KMS-11 (cell line): ENCODE measurements at regions not wholly inside any gene's neighbourhood (a gene's known extent, or its start where the extent isn't known, plus 50 kb on each side); places are given as distances from the start of the nearest gene placed in this dataset.

Source experiments
- H2AFZ ChIP-seq: fragments of 200-600 bp; sonication (generic); 2 replicates; pipeline ENCODE4 v1.6.1; 2016; ENCODE audit warnings: antibody characterized with exemption, mixed run types, low read depth
- H3K27ac ChIP-seq: fragments of 200-600 bp; sonication (generic); 2 replicates; pipeline ENCODE4 v1.6.1; 2016; ENCODE audit warnings: mild to moderate bottlenecking, mixed run types
- H3K27me3 ChIP-seq: fragments of 200-600 bp; sonication (generic); 2 replicates; pipeline ENCODE4 v1.6.1; 2017; ENCODE audit warnings: mild to moderate bottlenecking, low read depth, mixed run types, moderate library complexity; ENCODE audit not compliant: insufficient read depth
- H3K36me3 ChIP-seq: fragments of 200-600 bp; sonication (generic); 2 replicates; pipeline ENCODE4 v1.6.1; 2017; ENCODE audit warnings: mild to moderate bottlenecking, mixed run types; ENCODE audit not compliant: insufficient read depth
- H3K4me1 ChIP-seq: fragments of 200-600 bp; sonication (generic); 2 replicates; pipeline ENCODE4 v1.6.1; 2016; ENCODE audit warnings: mild to moderate bottlenecking, low read depth, mixed run types; ENCODE audit not compliant: poor library complexity, severe bottlenecking
- H3K4me2 ChIP-seq: fragments of 200-600 bp; sonication (generic); 2 replicates; pipeline ENCODE4 v1.7.0; 2016; ENCODE audit warnings: mild to moderate bottlenecking, mixed run types
- H3K4me3 ChIP-seq: fragments of 200-600 bp; sonication (generic); IDR thresholded peaks from 2 replicates; pipeline ENCODE4 v1.6.1; 2017; ENCODE audit warnings: low read depth, low read length, mixed read lengths; ENCODE audit not compliant: insufficient read depth
- H3K79me2 ChIP-seq: fragments of 200-600 bp; sonication (generic); 2 replicates; pipeline ENCODE4 v1.6.1; 2016; ENCODE audit warnings: low read depth, mixed run types; ENCODE audit not compliant: insufficient read depth
- H3K9ac ChIP-seq: fragments of 200-600 bp; sonication (generic); 2 replicates; pipeline ENCODE4 v1.6.1; 2016; ENCODE audit warnings: mild to moderate bottlenecking, mixed run types
- H4K20me1 ChIP-seq: fragments of 200-600 bp; sonication (generic); 2 replicates; pipeline ENCODE4 v1.6.1; 2016; ENCODE audit warnings: mild to moderate bottlenecking, mixed run types; ENCODE audit not compliant: insufficient read depth
- TF ChIP-seq, protein P1 (sequence below): fragments of 200-600 bp; sonication (generic); conservative IDR thresholded peaks from 2 replicates; pipeline ENCODE4 v1.6.1; 2017; ENCODE audit warnings: low read depth, mild to moderate bottlenecking, antibody characterized with exemption, low read length, moderate library complexity, mixed read lengths

DNA sequence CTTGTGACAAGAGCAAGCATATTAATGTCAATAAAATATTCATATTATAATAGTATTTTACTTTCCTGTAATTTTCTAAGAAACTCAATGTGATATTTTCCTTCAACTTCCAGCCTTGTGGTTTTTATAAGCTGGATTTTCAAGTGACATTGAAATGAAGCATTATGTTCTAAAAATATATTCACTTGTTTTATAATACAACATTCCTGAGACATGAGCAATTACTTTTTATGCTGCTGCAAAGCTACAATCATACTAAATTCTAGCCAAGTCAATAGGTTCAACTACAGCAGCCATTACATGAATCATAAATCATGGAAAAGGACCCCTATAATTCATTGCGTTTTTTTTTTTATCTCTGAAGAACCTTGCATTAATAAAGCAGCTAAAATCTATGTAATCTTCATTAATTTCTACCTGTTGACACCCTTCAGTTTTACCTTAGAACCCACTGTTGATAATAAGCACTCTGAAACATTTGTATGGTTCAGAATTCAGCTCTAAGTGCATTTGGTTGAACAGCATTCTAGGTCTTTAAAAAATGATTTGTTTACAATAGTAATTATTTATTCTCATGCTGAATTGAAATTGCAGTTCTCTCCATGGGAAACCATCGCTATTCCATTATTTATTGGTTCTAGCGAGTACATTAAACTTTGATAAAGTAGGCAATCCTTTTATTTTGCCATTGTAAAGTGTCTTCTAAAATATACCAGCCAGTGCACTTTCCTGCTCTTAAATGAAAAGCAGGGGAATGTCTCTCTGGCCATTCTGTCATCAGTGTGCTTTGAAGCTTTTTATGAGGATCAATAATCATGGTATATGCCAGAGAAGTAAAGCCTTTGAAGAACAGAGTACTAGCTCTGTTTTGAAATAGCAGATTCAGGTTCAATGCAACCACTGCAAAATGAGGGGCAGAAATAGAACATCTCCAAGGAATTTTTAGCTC lies 132.6 kb downstream of the GNAT3 start:
- H3K79me2 ChIP-seq: no peaks in the 10 kb centered on the region
- no peak overlapping the region for H3K27ac ChIP-seq
- H3K27me3 ChIP-seq: no peaks in the 10 kb centered on the region
- H3K4me3 ChIP-seq: no peak overlapping the region
- H2AFZ ChIP-seq: no peak overlapping the region
- no peak overlapping the region for H3K4me2 ChIP-seq
- H3K36me3 ChIP-seq: no peaks in the 10 kb centered on the region
- TF ChIP-seq, protein P1, sequence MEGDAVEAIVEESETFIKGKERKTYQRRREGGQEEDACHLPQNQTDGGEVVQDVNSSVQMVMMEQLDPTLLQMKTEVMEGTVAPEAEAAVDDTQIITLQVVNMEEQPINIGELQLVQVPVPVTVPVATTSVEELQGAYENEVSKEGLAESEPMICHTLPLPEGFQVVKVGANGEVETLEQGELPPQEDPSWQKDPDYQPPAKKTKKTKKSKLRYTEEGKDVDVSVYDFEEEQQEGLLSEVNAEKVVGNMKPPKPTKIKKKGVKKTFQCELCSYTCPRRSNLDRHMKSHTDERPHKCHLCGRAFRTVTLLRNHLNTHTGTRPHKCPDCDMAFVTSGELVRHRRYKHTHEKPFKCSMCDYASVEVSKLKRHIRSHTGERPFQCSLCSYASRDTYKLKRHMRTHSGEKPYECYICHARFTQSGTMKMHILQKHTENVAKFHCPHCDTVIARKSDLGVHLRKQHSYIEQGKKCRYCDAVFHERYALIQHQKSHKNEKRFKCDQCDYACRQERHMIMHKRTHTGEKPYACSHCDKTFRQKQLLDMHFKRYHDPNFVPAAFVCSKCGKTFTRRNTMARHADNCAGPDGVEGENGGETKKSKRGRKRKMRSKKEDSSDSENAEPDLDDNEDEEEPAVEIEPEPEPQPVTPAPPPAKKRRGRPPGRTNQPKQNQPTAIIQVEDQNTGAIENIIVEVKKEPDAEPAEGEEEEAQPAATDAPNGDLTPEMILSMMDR: no peak
- no peaks in the 10 kb centered on the region for H4K20me1 ChIP-seq
- no peaks in the 10 kb centered on the region for H3K4me1 ChIP-seq
- no peak overlapping the region for H3K9ac ChIP-seq

DNA sequence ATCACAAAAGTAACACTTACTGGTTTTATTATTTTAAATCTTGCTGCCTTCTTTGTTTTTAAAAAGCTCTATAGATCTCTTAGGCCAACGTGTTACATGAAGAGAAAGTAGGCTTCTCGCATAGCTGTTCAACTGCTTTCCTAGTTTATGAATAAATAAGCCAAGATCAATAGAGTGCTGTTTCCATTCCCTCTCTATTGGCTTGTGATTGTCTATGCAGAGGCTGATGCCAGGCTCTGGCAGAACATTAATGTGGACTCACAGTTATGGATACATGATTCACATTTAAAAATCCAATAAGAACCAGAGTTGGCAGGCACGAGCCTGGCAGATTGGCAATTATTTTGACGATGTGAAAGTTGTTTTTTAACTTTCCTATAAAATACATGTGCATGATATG lies 137.5 kb downstream of the GNAT3 start:
- H3K27ac ChIP-seq: no peak overlapping the region
- TF ChIP-seq, protein P1: no peak
- H3K4me3 ChIP-seq: no peak overlapping the region
- no peaks in the 10 kb centered on the region for H3K4me1 ChIP-seq
- H3K36me3 ChIP-seq: no peaks in the 10 kb centered on the region
- H3K79me2 ChIP-seq: no peaks in the 10 kb centered on the region
- H2AFZ ChIP-seq: no peak overlapping the region
- no peaks in the 10 kb centered on the region for H3K27me3 ChIP-seq
- no peaks in the 10 kb centered on the region for H4K20me1 ChIP-seq
- H3K4me2 ChIP-seq: no peak overlapping the region
- H3K9ac ChIP-seq: no peak overlapping the region

DNA sequence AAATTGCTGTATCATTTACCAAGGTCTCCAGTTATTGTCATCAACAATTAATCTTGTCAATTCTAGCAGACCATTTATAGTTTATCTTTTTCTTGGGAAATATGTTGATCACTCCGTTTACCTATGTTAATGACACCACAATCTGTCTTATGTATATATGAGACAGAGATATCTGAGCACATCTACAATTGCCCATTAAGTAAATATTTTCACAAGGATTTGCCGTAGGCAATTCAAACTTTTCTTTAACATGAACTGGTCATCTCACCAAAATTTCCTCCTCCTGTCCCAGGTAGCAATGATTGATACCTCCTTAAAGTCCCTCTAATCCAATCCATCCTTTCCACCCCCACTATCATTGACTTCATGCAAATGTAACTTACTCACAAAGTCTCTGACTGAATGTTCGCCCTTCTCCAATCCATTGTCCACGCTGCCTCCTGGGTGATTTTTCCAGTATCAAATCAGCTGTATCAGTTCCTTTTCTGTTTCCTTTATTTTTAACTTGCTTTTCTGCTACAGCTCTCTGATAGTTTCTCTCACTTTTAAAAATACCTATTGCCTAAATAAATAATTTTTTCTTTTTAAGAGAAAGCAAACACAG lies 138.3 kb downstream of the GNAT3 start:
- Histone ChIP-seq H3K4me3 (no peak overlapping the region), H4K20me1 (no peaks in the 10 kb centered on the region), H3K4me1 (no peaks in the 10 kb centered on the region), H3K27me3 (no peaks in the 10 kb centered on the region), H3K9ac (no peak overlapping the region), H2AFZ (no peak overlapping the region), H3K79me2 (no peaks in the 10 kb centered on the region), H3K36me3 (no peaks in the 10 kb centered on the region), H3K4me2 (no peak overlapping the region), H3K27ac (no peak overlapping the region)
- TF ChIP-seq, protein P1: no peak

DNA sequence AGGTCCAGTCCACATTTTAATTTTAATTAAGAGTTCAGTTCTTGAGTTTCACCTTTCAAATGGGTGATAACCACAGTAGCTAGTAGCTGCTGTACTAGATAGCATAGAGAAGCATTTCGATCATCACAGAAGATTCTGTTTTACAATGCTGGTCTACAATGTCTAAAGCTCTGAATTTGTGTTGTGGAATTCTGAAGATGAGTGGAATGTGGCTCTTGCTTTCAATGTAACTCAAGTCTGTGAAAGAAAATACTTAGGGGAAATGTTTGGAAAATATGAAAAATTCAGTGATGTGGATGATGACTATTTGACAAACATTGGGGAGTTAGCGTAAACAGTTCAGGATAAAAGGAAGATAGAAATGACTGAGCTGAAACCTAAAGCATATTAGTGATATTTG lies 139.4 kb downstream of the GNAT3 start:
- H3K36me3 ChIP-seq: no peaks in the 10 kb centered on the region
- H3K4me3 ChIP-seq: no peak overlapping the region
- H2AFZ ChIP-seq: no peak overlapping the region

More for the DNA sequence above, 139.4 kb downstream of the GNAT3 start:
- H3K27ac ChIP-seq: no peak overlapping the region
- TF ChIP-seq, protein P1: no peak
- H3K79me2 ChIP-seq: no peaks in the 10 kb centered on the region
- no peaks in the 10 kb centered on the region for H3K4me1 ChIP-seq
- H3K27me3 ChIP-seq: no peaks in the 10 kb centered on the region
- H3K4me2 ChIP-seq: no peak overlapping the region
- no peaks in the 10 kb centered on the region for H4K20me1 ChIP-seq
- H3K9ac ChIP-seq: no peak overlapping the region
